ENCODE measurements at regions not wholly inside any gene's neighbourhood (a gene's known extent, or its start where the extent isn't known, plus 50 kb on each side); places are given as distances from the start of the nearest gene placed in this dataset.

DNA sequence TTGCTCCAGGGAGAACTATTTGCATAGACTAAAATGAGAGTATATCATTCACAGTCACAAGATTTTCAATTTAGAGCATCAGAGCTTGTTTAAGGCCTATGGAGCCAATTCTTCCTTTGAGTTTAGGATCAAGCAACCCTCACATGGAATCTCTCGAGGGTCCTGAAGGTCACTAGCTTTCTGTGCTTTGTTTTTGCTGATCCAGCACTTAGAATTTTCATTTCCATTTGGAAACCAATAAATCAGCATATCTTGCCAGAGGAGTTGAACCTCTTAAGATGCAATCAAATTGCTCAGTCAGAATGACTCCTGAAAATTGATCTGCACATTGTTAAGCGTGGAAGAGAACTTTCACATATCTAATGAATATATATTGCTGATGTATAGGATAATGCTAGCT lies 1039.6 kb downstream of the PDHA2 start:
- H3K4me3 ChIP-seq (ENCODE audit: insufficient read depth, low read depth, low read length) = no peak overlapping the region

DNA sequence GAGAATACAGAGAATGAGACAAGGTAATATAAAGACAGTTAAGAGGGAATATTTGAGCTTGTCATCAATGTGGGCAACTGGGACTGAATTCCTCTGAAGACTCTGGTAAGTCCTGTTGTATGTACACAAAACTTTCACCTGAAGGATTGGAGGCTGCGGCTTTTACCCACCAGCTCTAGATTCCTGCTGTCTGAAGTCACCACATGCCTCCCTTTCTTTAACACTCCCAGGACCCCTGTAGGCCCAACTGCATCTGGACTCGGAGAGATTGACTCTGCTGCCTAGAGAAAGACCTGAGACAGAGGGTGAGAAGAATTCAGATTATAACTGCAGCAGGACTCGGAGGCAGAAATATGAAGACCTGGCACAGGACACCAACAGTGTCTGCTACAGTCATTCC lies 1048.0 kb downstream of the PDHA2 start:
- Histone ChIP-seq H3K36me3 (replicated peaks; ENCODE audit: control insufficient read depth, insufficient read depth, low read length) (no peaks in the 10 kb centered on the region), H3K4me3 (ENCODE audit: insufficient read depth, low read depth, low read length) (no peak overlapping the region), H3K27me3 (ENCODE audit: control insufficient read depth, insufficient read depth, low read length) (no peaks in the 10 kb centered on the region)
- DNase-seq = no peak

More for the DNA sequence above, 1039.6 kb downstream of the PDHA2 start:
- Histone ChIP-seq H3K27me3 (ENCODE audit: control insufficient read depth, insufficient read depth, low read length) (no peaks in the 10 kb centered on the region), H3K36me3 (replicated peaks; ENCODE audit: control insufficient read depth, insufficient read depth, low read length) (no peaks in the 10 kb centered on the region)
- no peak for DNase-seq

GRCh38 chr4:96894621-96895020 lies 1054.7 kb downstream of the PDHA2 start:
- Histone ChIP-seq H3K27me3 (ENCODE audit: control insufficient read depth, insufficient read depth, low read length) (no peaks in the 10 kb centered on the region), H3K4me3 (ENCODE audit: insufficient read depth, low read depth, low read length) (no peak overlapping the region), H3K36me3 (replicated peaks; ENCODE audit: control insufficient read depth, insufficient read depth, low read length) (no peaks in the 10 kb centered on the region)
- DNase-seq = no peak

DNA sequence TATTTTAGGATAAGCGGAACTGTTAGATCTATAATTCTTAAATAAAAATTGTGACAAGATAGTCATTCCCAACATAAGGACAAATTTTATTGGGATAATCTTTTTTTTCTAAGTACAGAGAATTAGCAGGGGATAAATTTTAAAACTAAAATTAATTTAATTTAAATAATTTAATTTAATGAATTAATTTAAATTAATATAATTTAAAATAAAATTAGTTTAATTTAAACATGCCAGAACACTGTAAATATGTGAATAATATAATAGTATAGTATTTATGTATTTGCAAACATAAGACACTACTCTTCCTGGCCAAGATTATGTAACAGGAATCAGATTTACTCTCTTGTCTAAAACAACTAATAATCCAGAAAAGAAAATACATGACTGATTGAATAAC lies 1055.9 kb downstream of the PDHA2 start:
- no peaks in the 10 kb centered on the region for H3K27me3 ChIP-seq (ENCODE audit: control insufficient read depth, insufficient read depth, low read length)
- no peak for DNase-seq
- no peaks in the 10 kb centered on the region for H3K36me3 ChIP-seq (replicated peaks; ENCODE audit: control insufficient read depth, insufficient read depth, low read length)
- no peak overlapping the region for H3K4me3 ChIP-seq (ENCODE audit: insufficient read depth, low read depth, low read length)

DNA sequence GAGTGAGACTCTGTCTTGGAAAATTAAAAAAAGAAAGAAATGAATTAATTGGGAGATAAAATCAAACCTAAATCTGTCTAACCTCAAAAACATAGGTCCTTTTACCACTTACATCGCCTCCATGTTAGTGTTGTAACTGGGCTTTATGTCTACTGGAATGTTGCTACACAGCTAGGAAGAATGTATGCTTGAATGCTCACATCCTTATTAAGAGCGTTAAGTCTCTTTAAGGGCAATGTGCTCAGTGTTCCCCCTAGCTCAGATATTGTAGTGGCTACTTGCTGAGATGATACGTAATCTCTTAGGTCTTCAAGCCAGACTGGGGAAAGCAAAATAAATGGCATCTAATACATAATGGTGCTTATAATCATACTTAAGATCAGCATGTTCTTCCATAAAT lies 1072.8 kb downstream of the PDHA2 start:
- H3K4me3 ChIP-seq (ENCODE audit: insufficient read depth, low read depth, low read length) = no peak overlapping the region
- no peak for DNase-seq
- no peaks in the 10 kb centered on the region for H3K27me3 ChIP-seq (ENCODE audit: control insufficient read depth, insufficient read depth, low read length)
- H3K36me3 ChIP-seq (replicated peaks; ENCODE audit: control insufficient read depth, insufficient read depth, low read length) = no peaks in the 10 kb centered on the region

GRCh38 chr4:96913441-96914080 lies 1073.7 kb downstream of the PDHA2 start:
- no peak overlapping the region for H3K4me3 ChIP-seq (ENCODE audit: insufficient read depth, low read depth, low read length)
- no peak for DNase-seq

DNA sequence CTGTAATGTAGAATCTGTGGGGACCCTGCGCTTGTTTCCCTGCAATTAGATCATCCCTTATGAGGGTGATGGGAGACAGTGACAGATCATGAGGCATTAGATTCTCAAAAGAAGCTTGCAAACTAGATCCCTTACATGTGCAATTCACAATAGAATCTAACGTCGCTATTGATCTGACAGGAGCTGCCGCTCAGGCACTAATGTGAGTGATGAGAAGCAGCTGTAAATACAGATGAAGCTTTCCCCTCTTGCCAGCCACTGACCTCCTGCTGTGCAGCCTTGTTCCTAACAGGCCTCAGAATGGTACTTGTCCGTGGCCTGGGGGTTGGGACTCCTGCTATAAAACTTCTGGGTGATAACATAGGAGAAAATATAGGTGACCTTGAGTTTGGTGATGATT lies 1076.8 kb downstream of the PDHA2 start:
- Histone ChIP-seq H3K27me3 (ENCODE audit: control insufficient read depth, insufficient read depth, low read length) (no peaks in the 10 kb centered on the region), H3K36me3 (replicated peaks; ENCODE audit: control insufficient read depth, insufficient read depth, low read length) (no peaks in the 10 kb centered on the region), H3K4me3 (ENCODE audit: insufficient read depth, low read depth, low read length) (no peak overlapping the region)
- DNase-seq = peak; percentile 2

More at GRCh38 chr4:96913441-96914080, 1073.7 kb downstream of the PDHA2 start:
- Histone ChIP-seq H3K36me3 (replicated peaks; ENCODE audit: control insufficient read depth, insufficient read depth, low read length) (no peaks in the 10 kb centered on the region), H3K27me3 (ENCODE audit: control insufficient read depth, insufficient read depth, low read length) (no peaks in the 10 kb centered on the region)

GRCh38 chr4:96936886-96937285 lies 1097.0 kb downstream of the PDHA2 start:
- DNase-seq = no peak
- H3K36me3 ChIP-seq (replicated peaks; ENCODE audit: control insufficient read depth, insufficient read depth, low read length) = no peaks in the 10 kb centered on the region
- no peaks in the 10 kb centered on the region for H3K27me3 ChIP-seq (ENCODE audit: control insufficient read depth, insufficient read depth, low read length)
- H3K4me3 ChIP-seq (ENCODE audit: insufficient read depth, low read depth, low read length) = no peak overlapping the region

GRCh38 chr4:96946552-96946951 lies 1106.7 kb downstream of the PDHA2 start:
- no peak for DNase-seq
- Histone ChIP-seq H3K27me3 (ENCODE audit: control insufficient read depth, insufficient read depth, low read length) (no peaks in the 10 kb centered on the region), H3K36me3 (replicated peaks; ENCODE audit: control insufficient read depth, insufficient read depth, low read length) (no peaks in the 10 kb centered on the region), H3K4me3 (ENCODE audit: insufficient read depth, low read depth, low read length) (no peak overlapping the region)

DNA sequence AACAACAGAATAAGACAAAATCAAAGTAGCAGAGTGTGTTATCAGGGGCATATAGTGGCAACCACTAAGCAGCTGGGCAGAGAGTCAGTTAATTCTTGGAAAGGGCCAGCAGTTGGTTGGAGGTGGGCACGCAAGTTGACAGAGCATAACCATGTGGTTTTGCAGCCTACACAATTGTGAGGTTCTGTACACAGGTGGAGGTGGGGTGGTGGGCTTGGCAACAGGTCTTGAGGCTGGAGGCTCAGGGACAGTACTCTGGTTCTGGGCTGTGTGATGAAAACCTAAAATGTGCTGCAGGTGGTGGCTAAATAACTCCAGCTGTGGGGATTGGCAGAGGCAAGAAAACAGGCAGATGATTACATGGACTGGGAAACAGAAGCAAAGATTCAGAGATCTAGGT lies 1112.7 kb downstream of the PDHA2 start:
- Histone ChIP-seq H3K4me3 (ENCODE audit: insufficient read depth, low read depth, low read length) (no peak overlapping the region), H3K27me3 (ENCODE audit: control insufficient read depth, insufficient read depth, low read length) (no peaks in the 10 kb centered on the region), H3K36me3 (replicated peaks; ENCODE audit: control insufficient read depth, insufficient read depth, low read length) (no peaks in the 10 kb centered on the region)
- DNase-seq = no peak

DNA sequence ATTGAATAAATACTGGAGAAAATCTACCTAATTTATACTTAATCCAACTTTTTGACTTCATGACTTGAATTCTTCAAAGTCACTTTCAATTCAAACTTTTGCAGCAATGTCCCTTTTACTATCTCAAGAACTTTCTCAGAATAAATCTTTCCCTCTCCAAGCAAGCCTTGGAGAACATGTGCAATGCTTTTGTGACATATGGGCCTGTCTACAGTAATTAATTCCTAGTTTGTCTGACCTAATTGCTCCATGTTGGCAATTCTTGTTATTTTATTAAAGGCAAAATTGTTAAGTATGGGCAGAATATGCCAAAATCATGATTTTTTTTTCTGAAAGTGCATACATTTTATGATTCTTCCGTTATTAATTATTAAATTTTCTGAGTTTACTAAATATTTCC lies 1115.3 kb downstream of the PDHA2 start:
- Histone ChIP-seq H3K27me3 (ENCODE audit: control insufficient read depth, insufficient read depth, low read length) (no peaks in the 10 kb centered on the region), H3K36me3 (replicated peaks; ENCODE audit: control insufficient read depth, insufficient read depth, low read length) (no peaks in the 10 kb centered on the region), H3K4me3 (ENCODE audit: insufficient read depth, low read depth, low read length) (no peak overlapping the region)
- DNase-seq = no peak

DNA sequence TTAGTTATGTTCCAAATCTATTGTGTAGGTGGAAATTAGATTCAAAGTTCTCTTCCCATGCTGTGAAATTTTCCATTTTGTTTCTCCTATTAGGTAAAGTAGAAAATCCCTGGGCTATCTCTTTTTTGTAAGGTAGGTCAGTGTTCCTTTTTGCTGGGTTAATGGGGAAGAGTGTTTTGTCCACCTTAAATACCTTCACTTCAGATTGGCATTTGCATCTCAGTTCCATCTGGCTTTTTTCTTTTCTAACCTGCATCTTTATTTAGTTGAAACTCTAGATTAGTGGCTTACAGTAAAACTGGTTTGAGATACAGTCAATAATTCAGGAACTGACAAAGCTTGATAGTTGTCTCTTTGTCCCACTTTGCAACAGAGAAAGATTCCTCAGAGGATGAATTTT lies 1115.8 kb downstream of the PDHA2 start:
- Histone ChIP-seq H3K4me3 (ENCODE audit: insufficient read depth, low read depth, low read length) (no peak overlapping the region), H3K27me3 (ENCODE audit: control insufficient read depth, insufficient read depth, low read length) (no peaks in the 10 kb centered on the region), H3K36me3 (replicated peaks; ENCODE audit: control insufficient read depth, insufficient read depth, low read length) (no peaks in the 10 kb centered on the region)
- no peak for DNase-seq

DNA sequence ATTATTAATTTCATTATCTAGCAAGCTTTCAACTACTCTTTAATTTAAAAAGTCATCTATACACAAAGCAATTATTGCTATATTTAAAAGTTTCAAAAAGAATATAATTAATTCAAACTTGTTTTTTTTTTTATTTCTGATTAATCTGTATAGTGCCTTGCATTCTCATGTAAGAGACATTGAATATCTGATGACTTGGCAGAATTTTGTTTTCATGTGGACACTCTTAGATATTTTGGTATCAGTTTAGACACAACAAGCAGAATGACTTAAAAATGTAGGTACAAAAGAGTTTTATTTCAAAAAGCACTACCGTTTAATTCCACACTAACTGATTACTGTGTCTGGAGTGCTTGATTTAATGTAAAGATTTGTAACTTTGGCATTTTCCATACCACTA lies 1129.6 kb downstream of the PDHA2 start:
- no peak overlapping the region for H3K4me3 ChIP-seq (ENCODE audit: insufficient read depth, low read depth, low read length)
- H3K27me3 ChIP-seq (ENCODE audit: control insufficient read depth, insufficient read depth, low read length) = no peaks in the 10 kb centered on the region
- H3K36me3 ChIP-seq (replicated peaks; ENCODE audit: control insufficient read depth, insufficient read depth, low read length) = no peaks in the 10 kb centered on the region
- DNase-seq = no peak

DNA sequence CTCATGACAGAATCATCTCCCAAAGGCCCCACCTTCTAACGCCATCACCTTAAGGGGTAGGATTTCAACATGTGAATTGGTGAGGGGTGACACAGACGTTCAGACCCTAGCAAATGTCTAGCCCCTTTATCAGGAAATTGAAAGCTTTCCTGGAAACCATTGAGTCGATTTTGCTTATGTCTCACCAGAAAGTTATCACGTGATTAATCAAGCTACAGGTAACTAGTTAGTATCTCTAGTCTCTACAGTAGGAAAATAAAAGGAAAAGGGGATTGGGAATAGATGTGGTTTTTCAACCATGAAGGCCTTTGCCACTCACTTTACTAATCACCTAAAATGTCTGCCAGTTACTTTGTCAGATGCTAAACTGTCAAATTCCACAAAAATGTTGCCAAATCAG lies 1133.0 kb downstream of the PDHA2 start:
- Histone ChIP-seq H3K4me3 (ENCODE audit: insufficient read depth, low read depth, low read length) (no peak overlapping the region), H3K27me3 (ENCODE audit: control insufficient read depth, insufficient read depth, low read length) (no peaks in the 10 kb centered on the region), H3K36me3 (replicated peaks; ENCODE audit: control insufficient read depth, insufficient read depth, low read length) (no peaks in the 10 kb centered on the region)
- DNase-seq = no peak

DNA sequence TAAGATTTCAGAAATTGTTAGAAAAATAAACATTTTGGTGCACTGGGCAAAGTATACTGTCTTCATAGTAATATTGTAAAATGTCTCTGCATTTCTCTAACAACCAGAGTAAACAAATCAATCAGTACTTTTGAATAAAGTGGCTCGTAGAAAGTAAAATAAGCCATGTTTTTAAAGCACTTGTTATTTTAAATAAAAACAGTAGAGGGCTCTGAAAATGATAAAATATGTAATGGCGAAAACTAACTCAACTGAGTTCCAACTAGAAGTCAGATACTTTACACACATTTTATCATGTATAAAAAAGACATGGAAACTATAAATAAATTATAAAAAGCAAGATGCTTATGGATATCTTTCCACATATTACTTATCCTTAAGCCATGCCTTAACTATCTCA lies 1134.4 kb downstream of the PDHA2 start:
- Histone ChIP-seq H3K27me3 (ENCODE audit: control insufficient read depth, insufficient read depth, low read length) (no peaks in the 10 kb centered on the region), H3K36me3 (replicated peaks; ENCODE audit: control insufficient read depth, insufficient read depth, low read length) (no peaks in the 10 kb centered on the region), H3K4me3 (ENCODE audit: insufficient read depth, low read depth, low read length) (no peak overlapping the region)
- DNase-seq = no peak

DNA sequence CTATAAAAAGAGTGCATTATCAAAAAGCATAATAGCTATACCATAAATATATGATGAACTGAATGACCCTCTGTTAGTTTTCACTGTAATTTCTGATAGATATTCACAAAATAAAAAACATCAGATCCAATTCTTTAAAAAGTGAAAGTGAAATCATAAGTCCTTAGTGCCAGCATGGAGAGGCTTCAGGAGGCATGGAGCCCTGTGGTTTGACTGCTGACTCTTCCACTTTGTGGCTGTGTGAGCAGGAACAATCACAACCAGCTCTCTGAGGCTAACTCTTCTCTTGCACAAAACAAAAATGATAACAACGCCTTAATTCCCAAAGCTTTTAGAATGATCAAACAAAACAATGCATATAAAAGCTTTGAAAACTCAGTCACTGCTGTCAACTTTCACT lies 1143.9 kb downstream of the PDHA2 start:
- Histone ChIP-seq H3K4me3 (ENCODE audit: insufficient read depth, low read depth, low read length) (no peak overlapping the region), H3K36me3 (replicated peaks; ENCODE audit: control insufficient read depth, insufficient read depth, low read length) (no peaks in the 10 kb centered on the region), H3K27me3 (ENCODE audit: control insufficient read depth, insufficient read depth, low read length) (no peaks in the 10 kb centered on the region)
- no peak for DNase-seq

Measured in H7 (cell line).